SK-N-SH (cell line): ENCODE measurements at regions not wholly inside any gene's neighbourhood (a gene's known extent, or its start where the extent isn't known, plus 50 kb on each side); places are given as distances from the start of the nearest gene placed in this dataset.

ENCODE experiments used
- CTCF ChIA-PET: fragments of 300-600, 350-600 bp; formaldehyde crosslinking; extraction: SDS; loops from one replicate; lab custom pipeline; 2021; lab: Yijun Ruan, JAX
- POLR2A ChIA-PET: fragments of 350-600 bp; sonication (Branson Sonifier 250); formaldehyde crosslinking; extraction: SDS; loops from one replicate; lab custom pipeline; 2020; ENCODE audit warnings: antibody characterized with exemption, inconsistent platforms; lab: Yijun Ruan, JAX
- DNase-seq: peaks from one replicate; pipeline ENCODE4 v3.0.0; 2012
- H2AFZ ChIP-seq: fragments of 200-600 bp; sonication (generic); 2 replicates; pipeline ENCODE4 v1.8.1; 2016; ENCODE audit warnings: antibody characterized with exemption, mild to moderate bottlenecking, low read depth
- H3F3A ChIP-seq: fragments of 200-600 bp; sonication (generic); replicated peaks from 2 replicates; pipeline ENCODE3; 2016; ENCODE audit warnings: antibody characterized with exemption, mild to moderate bottlenecking; ENCODE audit not compliant: insufficient read depth
- H3K27ac ChIP-seq, 2 experiments: fragments of 200-500 bp in 1 of 2; fragments of 200-600 bp in 1 of 2; sonication (Bioruptor generic) in 1 of 2; sonication (generic), shearing (Covaris generic) in 1 of 2; 2 replicates each; pipeline versions ENCODE4 v1.5.1 to v1.6.1; 2014 to 2016; ENCODE audit warnings: low read depth in 2 of 2, inconsistent platforms in 1 of 2, low read length in 1 of 2, mild to moderate bottlenecking in 1 of 2, mixed read lengths in 1 of 2
- H3K27me3 ChIP-seq: fragments of 200-600 bp; sonication (generic), shearing (Covaris generic); 2 replicates; pipeline ENCODE4 v1.6.1; 2016; ENCODE audit warnings: mixed run types; ENCODE audit not compliant: insufficient read depth
- H3K36me3 ChIP-seq, 2 experiments: fragments of 200-500 bp in 1 of 2; fragments of 200-600 bp in 1 of 2; sonication (Bioruptor generic) in 1 of 2; sonication (generic) in 1 of 2; replicated peaks in 1 of 2; 2 replicates each; pipeline versions ENCODE3 to v1.5.1; 2014 to 2016; ENCODE audit warnings: low read length in 1 of 2, mild to moderate bottlenecking in 1 of 2; ENCODE audit not compliant: insufficient read depth in 2 of 2, control insufficient read depth in 1 of 2
- H3K4me1 ChIP-seq, 2 experiments: fragments of 200-500 bp in 1 of 2; fragments of 200-600 bp in 1 of 2; sonication (Bioruptor generic) in 1 of 2; sonication (generic), shearing (Covaris generic) in 1 of 2; 2 replicates each; pipeline versions ENCODE4 v1.5.1 to v1.6.1; 2014 to 2016; ENCODE audit warnings: low read depth in 1 of 2, low read length in 1 of 2, mixed run types in 1 of 2; ENCODE audit not compliant: insufficient read depth in 2 of 2, control insufficient read depth in 1 of 2
- H3K4me2 ChIP-seq: fragments of 200-600 bp; sonication (generic), shearing (Covaris generic); 2 replicates; pipeline ENCODE4 v1.6.1; 2017; ENCODE audit warnings: mixed run types
- H3K4me3 ChIP-seq, 2 experiments: fragments of 200-500 bp in 1 of 2; fragments of 200-600 bp in 1 of 2; sonication (Bioruptor generic) in 1 of 2; sonication (generic), shearing (Covaris generic) in 1 of 2; 2 replicates each; pipeline versions ENCODE4 v1.5.1 to v1.8.1; 2014 to 2016; ENCODE audit warnings: low read depth in 2 of 2, inconsistent platforms in 1 of 2, low read length in 1 of 2, mild to moderate bottlenecking in 1 of 2, mixed read lengths in 1 of 2, moderate library complexity in 1 of 2
- H3K79me2 ChIP-seq: fragments of 200-600 bp; sonication (generic); 2 replicates; pipeline ENCODE4 v1.8.1; 2017; ENCODE audit warnings: mild to moderate bottlenecking; ENCODE audit not compliant: insufficient read depth
- H3K9ac ChIP-seq: fragments of 200-600 bp; sonication (generic); 2 replicates; pipeline ENCODE4 v1.6.1; 2017; ENCODE audit warnings: mixed run types
- H3K9me2 ChIP-seq: fragments of 200-600 bp; sonication (generic); 2 replicates; pipeline ENCODE4 v1.6.1; 2017; ENCODE audit warnings: mixed run types
- H3K9me3 ChIP-seq: fragments of 200-600 bp; sonication (generic); 2 replicates; pipeline ENCODE4 v1.6.1; 2017; ENCODE audit warnings: mixed run types, mild to moderate bottlenecking, moderate library complexity
- H4K20me1 ChIP-seq: fragments of 200-600 bp; sonication (generic); 2 replicates; pipeline ENCODE4 v1.6.1; 2017; ENCODE audit warnings: mild to moderate bottlenecking, mixed run types; ENCODE audit not compliant: insufficient read depth
- CHD2 ChIP-seq: fragments of 150-350 bp; IDR thresholded peaks from 2 replicates; pipeline ENCODE4 v1.6.1; 2018; ENCODE audit warnings: low read length; ENCODE audit not compliant: partially characterized antibody
- ELF1 ChIP-seq: IDR thresholded peaks from 2 replicates; pipeline ENCODE4 v1.4.0; 2012
- EP300 ChIP-seq, 2 experiments: IDR thresholded peaks; 2 replicates each; pipeline versions ENCODE4 v1.4.0 to v1.6.1; 2012; ENCODE audit warnings: borderline replicate concordance in 1 of 2, low read depth in 1 of 2, low read length in 1 of 2
- EZH2phosphoT487 ChIP-seq: fragments of 200-600 bp; sonication (generic); IDR thresholded peaks from 2 replicates; pipeline ENCODE4 v1.6.1; 2017; ENCODE audit warnings: low read depth, mixed run types, mild to moderate bottlenecking, antibody characterized with exemption, moderate library complexity, borderline replicate concordance
- FOXM1 ChIP-seq: IDR thresholded peaks from 2 replicates; pipeline ENCODE4 v1.4.0; 2012; ENCODE audit warnings: low read depth, mild to moderate bottlenecking
- GATA2 ChIP-seq: sonication (generic); formaldehyde crosslinking; IDR thresholded peaks from 2 replicates; pipeline ENCODE4 v1.5.0; 2020; ENCODE audit warnings: mild to moderate bottlenecking, missing genetic modification reagents
- MXI1 ChIP-seq: IDR thresholded peaks from 2 replicates; pipeline ENCODE4 v1.6.1; 2012; ENCODE audit warnings: mild to moderate bottlenecking, low read depth, low read length, improper control_type of control experiment
- RAD21 ChIP-seq: IDR thresholded peaks from 2 replicates; pipeline ENCODE4 v1.6.1; 2012; ENCODE audit warnings: mild to moderate bottlenecking, low read length
- RCOR1 ChIP-seq: fragments of 150-350 bp; IDR thresholded peaks from 2 replicates; pipeline ENCODE4 v1.6.1; 2017; ENCODE audit warnings: antibody characterized with exemption, low read length
- SIN3A ChIP-seq: IDR thresholded peaks from 2 replicates; pipeline ENCODE4 v1.6.1; 2012; ENCODE audit warnings: low read depth, mild to moderate bottlenecking, low read length, moderate library complexity, borderline replicate concordance
- ZBTB33 ChIP-seq: IDR thresholded peaks from 2 replicates; pipeline ENCODE4 v1.4.0; 2012; ENCODE audit warnings: low read depth, borderline replicate concordance
- WGBS: methylation state at CpG from one replicate; pipeline ENCODE4 v1.1.6; 2017; ENCODE audit warnings: low lambda C conversion rate; 5-methylcytosine and 5-hydroxymethylcytosine counted together
- TF ChIP-seq, protein P1 (sequence below): fragments of 150-350 bp; IDR thresholded peaks from 2 replicates; pipeline ENCODE4 v1.6.1; 2016; ENCODE audit warnings: mild to moderate bottlenecking, low read depth, low read length
- TF ChIP-seq, protein P2 (sequence below): IDR thresholded peaks from 2 replicates; pipeline ENCODE4 v1.4.0; 2012; ENCODE audit warnings: low read depth, borderline replicate concordance
- TF ChIP-seq, protein P3 (sequence below): IDR thresholded peaks from 2 replicates; pipeline ENCODE4 v1.6.1; 2012; ENCODE audit warnings: mild to moderate bottlenecking, low read depth, low read length, moderate library complexity

DNA sequence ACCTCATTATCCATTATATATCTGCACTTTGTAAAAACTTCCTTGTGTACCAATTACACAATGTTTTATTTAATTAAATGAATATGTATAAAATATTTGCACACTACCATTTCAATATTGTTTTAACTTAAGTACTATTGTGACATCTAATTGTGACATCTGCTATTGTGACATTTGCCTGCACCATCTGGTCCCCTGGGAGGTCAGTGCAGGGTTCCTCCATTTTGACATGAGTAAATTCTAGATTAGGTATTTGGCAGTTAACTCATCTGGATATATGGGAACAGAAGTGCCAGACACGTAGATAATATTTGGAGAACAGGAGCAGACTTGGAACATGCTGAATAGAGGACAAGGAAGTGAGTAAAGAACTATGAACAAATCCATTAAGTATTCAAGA lies 332.1 kb downstream of the VGLL3 start (continued):
- no peak for TF ChIP-seq EP300 (IDR thresholded peaks at IDR 0.05; ENCODE audit: borderline replicate concordance in 1 of 2, low read depth in 1 of 2, low read length in 1 of 2)
- no peak for TF ChIP-seq MXI1

- no peaks in the 10 kb centered on the region for H3K9me3 ChIP-seq
- no peaks in the 10 kb centered on the region for H4K20me1 ChIP-seq
- H3K4me2 ChIP-seq: no peak overlapping the region
- TF ChIP-seq EZH2phosphoT487 (no peak), FOXM1 (no peak), ZBTB33 (no peak), SIN3A (no peak), CHD2 (no peak)
- TF ChIP-seq, protein P1, sequence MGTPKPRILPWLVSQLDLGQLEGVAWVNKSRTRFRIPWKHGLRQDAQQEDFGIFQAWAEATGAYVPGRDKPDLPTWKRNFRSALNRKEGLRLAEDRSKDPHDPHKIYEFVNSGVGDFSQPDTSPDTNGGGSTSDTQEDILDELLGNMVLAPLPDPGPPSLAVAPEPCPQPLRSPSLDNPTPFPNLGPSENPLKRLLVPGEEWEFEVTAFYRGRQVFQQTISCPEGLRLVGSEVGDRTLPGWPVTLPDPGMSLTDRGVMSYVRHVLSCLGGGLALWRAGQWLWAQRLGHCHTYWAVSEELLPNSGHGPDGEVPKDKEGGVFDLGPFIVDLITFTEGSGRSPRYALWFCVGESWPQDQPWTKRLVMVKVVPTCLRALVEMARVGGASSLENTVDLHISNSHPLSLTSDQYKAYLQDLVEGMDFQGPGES: no peak
- no peaks in the 10 kb centered on the region for H3K79me2 ChIP-seq
- ChIA-PET POLR2A (no interaction called here), CTCF (interaction anchor here (1.0 kb wide), 1 partner anchor 11 kb away, joined by 4 read pairs; no protein-coding TSS in a partner anchor)
- no peak overlapping the region for H3K9ac ChIP-seq
- H3K9me2 ChIP-seq: no peaks in the 10 kb centered on the region
- no peak overlapping the region for H2AFZ ChIP-seq
- no peak overlapping the region for H3K27ac ChIP-seq
- H3K4me3 ChIP-seq: no peak overlapping the region
- no peaks in the 10 kb centered on the region for H3K27me3 ChIP-seq
- no peaks in the 10 kb centered on the region for H3K4me1 ChIP-seq
- 5% methylated on average over 6 of the region's 6 CpGs for WGBS
- no peaks in the 10 kb centered on the region for H3K36me3 ChIP-seq
- no peaks in the 10 kb centered on the region for H3F3A ChIP-seq
- DNase-seq: no peak
Observed at GRCh38 chr3:86654806-86655460, 336.0 kb downstream of the VGLL3 start.

DNA sequence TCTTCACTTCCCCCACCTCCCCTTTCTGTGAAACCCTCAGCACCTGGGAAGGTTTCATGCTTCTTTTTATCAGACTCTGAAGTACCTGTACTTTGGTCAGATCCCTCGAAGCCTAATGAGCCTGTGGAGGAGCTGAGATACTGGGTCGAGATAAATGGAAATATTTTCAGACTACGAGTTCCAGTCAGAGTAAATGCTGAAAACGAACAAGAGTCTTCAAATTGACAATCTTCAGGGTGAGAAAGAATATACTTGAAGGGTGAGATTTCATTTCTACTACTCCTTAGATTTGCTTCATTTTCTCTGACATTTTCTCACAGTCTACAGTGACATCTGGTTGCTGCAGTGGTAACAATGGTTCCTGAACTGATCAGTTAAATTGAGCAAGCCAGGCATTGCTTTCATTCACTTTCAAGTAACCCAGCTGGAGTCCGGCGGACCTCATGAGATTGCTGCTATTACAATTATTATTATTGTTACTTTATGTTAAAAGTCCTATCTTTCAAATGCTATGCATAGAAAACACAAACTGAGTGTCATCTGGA lies 337.2 kb downstream of the VGLL3 start:
- CTCF ChIA-PET: no interaction called here
- POLR2A ChIA-PET: no interaction called here
- WGBS: 4% methylated on average over 6 of the region's 6 CpGs
- no peak for TF ChIP-seq RCOR1
- TF ChIP-seq GATA2 (CRISPR knock-in tag): no peak
- no peak for TF ChIP-seq EP300 (IDR thresholded peaks at IDR 0.05; ENCODE audit: borderline replicate concordance in 1 of 2, low read depth in 1 of 2, low read length in 1 of 2)
- TF ChIP-seq, protein P1: no peak
- TF ChIP-seq ELF1: no peak
- TF ChIP-seq, protein P2, sequence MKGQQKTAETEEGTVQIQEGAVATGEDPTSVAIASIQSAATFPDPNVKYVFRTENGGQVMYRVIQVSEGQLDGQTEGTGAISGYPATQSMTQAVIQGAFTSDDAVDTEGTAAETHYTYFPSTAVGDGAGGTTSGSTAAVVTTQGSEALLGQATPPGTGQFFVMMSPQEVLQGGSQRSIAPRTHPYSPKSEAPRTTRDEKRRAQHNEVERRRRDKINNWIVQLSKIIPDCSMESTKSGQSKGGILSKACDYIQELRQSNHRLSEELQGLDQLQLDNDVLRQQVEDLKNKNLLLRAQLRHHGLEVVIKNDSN: no peak
- TF ChIP-seq, protein P3, sequence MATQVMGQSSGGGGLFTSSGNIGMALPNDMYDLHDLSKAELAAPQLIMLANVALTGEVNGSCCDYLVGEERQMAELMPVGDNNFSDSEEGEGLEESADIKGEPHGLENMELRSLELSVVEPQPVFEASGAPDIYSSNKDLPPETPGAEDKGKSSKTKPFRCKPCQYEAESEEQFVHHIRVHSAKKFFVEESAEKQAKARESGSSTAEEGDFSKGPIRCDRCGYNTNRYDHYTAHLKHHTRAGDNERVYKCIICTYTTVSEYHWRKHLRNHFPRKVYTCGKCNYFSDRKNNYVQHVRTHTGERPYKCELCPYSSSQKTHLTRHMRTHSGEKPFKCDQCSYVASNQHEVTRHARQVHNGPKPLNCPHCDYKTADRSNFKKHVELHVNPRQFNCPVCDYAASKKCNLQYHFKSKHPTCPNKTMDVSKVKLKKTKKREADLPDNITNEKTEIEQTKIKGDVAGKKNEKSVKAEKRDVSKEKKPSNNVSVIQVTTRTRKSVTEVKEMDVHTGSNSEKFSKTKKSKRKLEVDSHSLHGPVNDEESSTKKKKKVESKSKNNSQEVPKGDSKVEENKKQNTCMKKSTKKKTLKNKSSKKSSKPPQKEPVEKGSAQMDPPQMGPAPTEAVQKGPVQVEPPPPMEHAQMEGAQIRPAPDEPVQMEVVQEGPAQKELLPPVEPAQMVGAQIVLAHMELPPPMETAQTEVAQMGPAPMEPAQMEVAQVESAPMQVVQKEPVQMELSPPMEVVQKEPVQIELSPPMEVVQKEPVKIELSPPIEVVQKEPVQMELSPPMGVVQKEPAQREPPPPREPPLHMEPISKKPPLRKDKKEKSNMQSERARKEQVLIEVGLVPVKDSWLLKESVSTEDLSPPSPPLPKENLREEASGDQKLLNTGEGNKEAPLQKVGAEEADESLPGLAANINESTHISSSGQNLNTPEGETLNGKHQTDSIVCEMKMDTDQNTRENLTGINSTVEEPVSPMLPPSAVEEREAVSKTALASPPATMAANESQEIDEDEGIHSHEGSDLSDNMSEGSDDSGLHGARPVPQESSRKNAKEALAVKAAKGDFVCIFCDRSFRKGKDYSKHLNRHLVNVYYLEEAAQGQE: no peak
- no peak for TF ChIP-seq RAD21

More for the DNA sequence above, 337.2 kb downstream of the VGLL3 start:
- Histone ChIP-seq H3K4me3 (no peak overlapping the region), H3K9me3 (no peaks in the 10 kb centered on the region), H3K9ac (no peak overlapping the region), H4K20me1 (no peaks in the 10 kb centered on the region), H2AFZ (no peak overlapping the region), H3F3A (no peaks in the 10 kb centered on the region), H3K79me2 (no peaks in the 10 kb centered on the region), H3K4me1 (no peaks in the 10 kb centered on the region), H3K27me3 (no peaks in the 10 kb centered on the region), H3K9me2 (no peaks in the 10 kb centered on the region), H3K36me3 (no peaks in the 10 kb centered on the region), H3K4me2 (no peak overlapping the region), H3K27ac (no peak overlapping the region)
- no peak for DNase-seq
